ENCODE measurements at regions not wholly inside any gene's neighbourhood (a gene's known extent, or its start where the extent isn't known, plus 50 kb on each side); places are given as distances from the start of the nearest gene placed in this dataset.

- Histone ChIP-seq H3K4me3 (ENCODE audit: control insufficient read depth in 1 of 2, extremely low read depth in 1 of 2, low read length in 1 of 2) (no peak overlapping the region), H3K4me1 (ENCODE audit: control insufficient read depth in 1 of 2, extremely low read depth in 1 of 2, insufficient read depth in 2 of 2, low read length in 2 of 2) (no peaks in the 10 kb centered on the region), H3K27ac (ENCODE audit: low read length) (no peak overlapping the region), H3K27me3 (replicated peaks in 1 of 2; ENCODE audit: control insufficient read depth in 2 of 2, extremely low read depth in 1 of 2, insufficient read depth in 2 of 2, low read length in 1 of 2) (no peaks in the 10 kb centered on the region), H3K9me3 (no peaks in the 10 kb centered on the region), H3K36me3 (ENCODE audit: control insufficient read depth in 2 of 2, extremely low read depth in 1 of 2, insufficient read depth in 1 of 2, low read length in 1 of 2) (no peaks in the 10 kb centered on the region)
- no CpG with 5 or more reads among the region's 1 CpG for WGBS (ENCODE audit: insufficient coverage)
- Mint-ChIP-seq H3K27ac (no peak overlapping the region), H3K36me3 (no peaks in the 10 kb centered on the region), H3K27me3 (no peaks in the 10 kb centered on the region), H3K4me3 (no peak overlapping the region), H3K9me3 (peaks cover 9 to 18% (median 15%) of the 10 kb centered on the region in 3 donors), H3K4me1 (no peaks in the 10 kb centered on the region)
- ATAC-seq (replicated peaks in 1 of 4), result no peak
- DNase-seq, result no peak
- ChIA-PET POLR2A (no interaction called here), CTCF (no interaction called here)
These were observed 974.6 kb upstream of the RAG2 start for GRCh38 chr11:37572491-37573171.

GRCh38 chr11:37571246-37571645 is 973.2 kb upstream of the RAG2 start:
- WGBS (ENCODE audit: insufficient coverage), result 43% methylated on average over 1 of the region's 2 CpGs
- CTCF ChIA-PET, result no interaction called here
- H3K27me3 Mint-ChIP-seq, result no peaks in the 10 kb centered on the region
- DNase-seq (no peak), ATAC-seq (replicated peaks in 1 of 4) (no peak)
- Histone ChIP-seq H3K36me3 (ENCODE audit: control insufficient read depth in 2 of 2, extremely low read depth in 1 of 2, insufficient read depth in 1 of 2, low read length in 1 of 2) (no peaks in the 10 kb centered on the region), H3K27ac (ENCODE audit: low read length) (no peak overlapping the region), H3K9me3 (no peaks in the 10 kb centered on the region), H3K4me1 (ENCODE audit: control insufficient read depth in 1 of 2, extremely low read depth in 1 of 2, insufficient read depth in 2 of 2, low read length in 2 of 2) (no peaks in the 10 kb centered on the region), H3K27me3 (replicated peaks in 1 of 2; ENCODE audit: control insufficient read depth in 2 of 2, extremely low read depth in 1 of 2, insufficient read depth in 2 of 2, low read length in 1 of 2) (no peaks in the 10 kb centered on the region), H3K4me3 (ENCODE audit: control insufficient read depth in 1 of 2, extremely low read depth in 1 of 2, low read length in 1 of 2) (no peak overlapping the region)
- no peaks in the 10 kb centered on the region for H3K4me1 Mint-ChIP-seq
- H3K27ac Mint-ChIP-seq, result no peak overlapping the region
- no peaks in the 10 kb centered on the region for H3K36me3 Mint-ChIP-seq
- peaks cover 9 to 21% (median 15%) of the 10 kb centered on the region in 3 donors for H3K9me3 Mint-ChIP-seq
- POLR2A ChIA-PET, result no interaction called here
- no peak overlapping the region for H3K4me3 Mint-ChIP-seq

- DNase-seq, result no peak
- no peak for ATAC-seq (replicated peaks in 1 of 4)
- Histone ChIP-seq H3K27ac (ENCODE audit: low read length) (no peak overlapping the region), H3K27me3 (replicated peaks in 1 of 2; ENCODE audit: control insufficient read depth in 2 of 2, extremely low read depth in 1 of 2, insufficient read depth in 2 of 2, low read length in 1 of 2) (no peaks in the 10 kb centered on the region), H3K36me3 (ENCODE audit: control insufficient read depth in 2 of 2, extremely low read depth in 1 of 2, insufficient read depth in 1 of 2, low read length in 1 of 2) (no peaks in the 10 kb centered on the region), H3K9me3 (no peaks in the 10 kb centered on the region), H3K4me3 (ENCODE audit: control insufficient read depth in 1 of 2, extremely low read depth in 1 of 2, low read length in 1 of 2) (no peak overlapping the region), H3K4me1 (ENCODE audit: control insufficient read depth in 1 of 2, extremely low read depth in 1 of 2, insufficient read depth in 2 of 2, low read length in 2 of 2) (no peaks in the 10 kb centered on the region)
- CTCF ChIA-PET, result no interaction called here
- H3K4me3 Mint-ChIP-seq, result no peak overlapping the region
- no peaks in the 10 kb centered on the region for H3K4me1 Mint-ChIP-seq
- H3K27me3 Mint-ChIP-seq, result no peaks in the 10 kb centered on the region
- peaks cover 0 to 16% (median 5%) of the 10 kb centered on the region in 3 donors for H3K9me3 Mint-ChIP-seq
- no peaks in the 10 kb centered on the region for H3K36me3 Mint-ChIP-seq
- WGBS (ENCODE audit: insufficient coverage), result no CpG with 5 or more reads among the region's 2 CpGs
- POLR2A ChIA-PET, result no interaction called here
- H3K27ac Mint-ChIP-seq, result no peak overlapping the region
These were observed 963.0 kb upstream of the RAG2 start for GRCh38 chr11:37560991-37561390.

- no peak overlapping the region for H3K27ac ChIP-seq (ENCODE audit: low read length)
- no peak overlapping the region for H3K4me3 Mint-ChIP-seq
- H3K4me1 ChIP-seq (ENCODE audit: control insufficient read depth in 1 of 2, extremely low read depth in 1 of 2, insufficient read depth in 2 of 2, low read length in 2 of 2), result no peaks in the 10 kb centered on the region
- 59% methylated on average over 4 of the region's 4 CpGs for WGBS (ENCODE audit: insufficient coverage)
- no peaks in the 10 kb centered on the region for H3K27me3 Mint-ChIP-seq
- H3K9me3 Mint-ChIP-seq, result peaks cover 0 to 16% (median 5%) of the 10 kb centered on the region in 3 donors
- CTCF ChIA-PET, result no interaction called here
- no peak overlapping the region for H3K4me3 ChIP-seq (ENCODE audit: control insufficient read depth in 1 of 2, extremely low read depth in 1 of 2, low read length in 1 of 2)
- ATAC-seq (replicated peaks in 1 of 4) (no peak), DNase-seq (no peak)
- H3K27ac Mint-ChIP-seq, result no peak overlapping the region
- H3K36me3 Mint-ChIP-seq, result no peaks in the 10 kb centered on the region
- H3K4me1 Mint-ChIP-seq, result no peaks in the 10 kb centered on the region
- H3K36me3 ChIP-seq (ENCODE audit: control insufficient read depth in 2 of 2, extremely low read depth in 1 of 2, insufficient read depth in 1 of 2, low read length in 1 of 2), result no peaks in the 10 kb centered on the region
- no peaks in the 10 kb centered on the region for H3K27me3 ChIP-seq (replicated peaks in 1 of 2; ENCODE audit: control insufficient read depth in 2 of 2, extremely low read depth in 1 of 2, insufficient read depth in 2 of 2, low read length in 1 of 2)
- no peaks in the 10 kb centered on the region for H3K9me3 ChIP-seq
- POLR2A ChIA-PET, result interaction anchor here in 1 of 2 donors (0.6 kb wide), 1 partner anchor 1048 kb away, joined by 7 read pairs; no protein-coding TSS in a partner anchor
These were observed 962.3 kb upstream of the RAG2 start for GRCh38 chr11:37560346-37560745.

- Histone ChIP-seq H3K27me3 (replicated peaks in 1 of 2; ENCODE audit: control insufficient read depth in 2 of 2, extremely low read depth in 1 of 2, insufficient read depth in 2 of 2, low read length in 1 of 2) (no peaks in the 10 kb centered on the region), H3K36me3 (ENCODE audit: control insufficient read depth in 2 of 2, extremely low read depth in 1 of 2, insufficient read depth in 1 of 2, low read length in 1 of 2) (no peaks in the 10 kb centered on the region), H3K9me3 (no peaks in the 10 kb centered on the region), H3K4me3 (ENCODE audit: control insufficient read depth in 1 of 2, extremely low read depth in 1 of 2, low read length in 1 of 2) (no peak overlapping the region), H3K4me1 (ENCODE audit: control insufficient read depth in 1 of 2, extremely low read depth in 1 of 2, insufficient read depth in 2 of 2, low read length in 2 of 2) (no peaks in the 10 kb centered on the region), H3K27ac (ENCODE audit: low read length) (no peak overlapping the region)
- H3K9me3 Mint-ChIP-seq, result peaks cover under 1 to 16% (median 5%) of the 10 kb centered on the region in 3 donors
- H3K4me1 Mint-ChIP-seq, result no peaks in the 10 kb centered on the region
- no peak for DNase-seq
- H3K4me3 Mint-ChIP-seq, result no peak overlapping the region
- H3K27ac Mint-ChIP-seq, result no peak overlapping the region
- no peaks in the 10 kb centered on the region for H3K27me3 Mint-ChIP-seq
- ChIA-PET POLR2A (no interaction called here), CTCF (interaction anchor here in 1 of 2 donors (0.7 kb wide), 1 partner anchor 715 kb away, joined by 3 read pairs; no protein-coding TSS in a partner anchor)
- no CpG with 5 or more reads among the region's 1 CpG for WGBS (ENCODE audit: insufficient coverage)
- no peak for ATAC-seq (replicated peaks in 1 of 4)
- H3K36me3 Mint-ChIP-seq, result no peaks in the 10 kb centered on the region
These were observed 960.7 kb upstream of the RAG2 start for GRCh38 chr11:37558619-37559210.

- no peak overlapping the region for H3K27ac Mint-ChIP-seq
- H3K4me3 ChIP-seq (ENCODE audit: control insufficient read depth in 1 of 2, extremely low read depth in 1 of 2, low read length in 1 of 2), result no peak overlapping the region
- H3K9me3 ChIP-seq, result no peaks in the 10 kb centered on the region
- H3K9me3 Mint-ChIP-seq, result peaks cover 3 to 16% (median 5%) of the 10 kb centered on the region in 3 donors
- no CpG with 5 or more reads among the region's 1 CpG for WGBS (ENCODE audit: insufficient coverage)
- no peaks in the 10 kb centered on the region for H3K36me3 ChIP-seq (ENCODE audit: control insufficient read depth in 2 of 2, extremely low read depth in 1 of 2, insufficient read depth in 1 of 2, low read length in 1 of 2)
- H3K4me3 Mint-ChIP-seq, result no peak overlapping the region
- H3K4me1 Mint-ChIP-seq, result no peaks in the 10 kb centered on the region
- ChIA-PET CTCF (no interaction called here), POLR2A (no interaction called here)
- ATAC-seq (replicated peaks in 1 of 4) (no peak), DNase-seq (no peak)
- no peaks in the 10 kb centered on the region for H3K36me3 Mint-ChIP-seq
- H3K27ac ChIP-seq (ENCODE audit: low read length), result no peak overlapping the region
- H3K4me1 ChIP-seq (ENCODE audit: control insufficient read depth in 1 of 2, extremely low read depth in 1 of 2, insufficient read depth in 2 of 2, low read length in 2 of 2), result no peaks in the 10 kb centered on the region
- no peaks in the 10 kb centered on the region for H3K27me3 Mint-ChIP-seq
- H3K27me3 ChIP-seq (replicated peaks in 1 of 2; ENCODE audit: control insufficient read depth in 2 of 2, extremely low read depth in 1 of 2, insufficient read depth in 2 of 2, low read length in 1 of 2), result no peaks in the 10 kb centered on the region
These were observed 960.0 kb upstream of the RAG2 start for GRCh38 chr11:37557990-37558389.

Measured in T-cell (primary cell).